ES-I3 (cell line): ENCODE measurements at regions not wholly inside any gene's neighbourhood (a gene's known extent, or its start where the extent isn't known, plus 50 kb on each side); places are given as distances from the start of the nearest gene placed in this dataset.

Source experiments
- H3K36me3 ChIP-seq: 2 replicates; pipeline ENCODE4 v1.6.1; 2013; ENCODE audit warnings: mild to moderate bottlenecking, low read length, control low read depth, moderate library complexity; ENCODE audit not compliant: insufficient read depth
- H3K4me1 ChIP-seq: 2 replicates; pipeline ENCODE4 v1.6.1; 2013; ENCODE audit warnings: mild to moderate bottlenecking, control low read depth, low read length; ENCODE audit not compliant: insufficient read depth
- H3K9ac ChIP-seq: 2 replicates; pipeline ENCODE4 v1.6.1; 2013; ENCODE audit warnings: low read depth, mild to moderate bottlenecking, low read length, moderate library complexity
- H3K9me3 ChIP-seq: 2 replicates; pipeline ENCODE4 v1.6.1; 2013; ENCODE audit warnings: mild to moderate bottlenecking, low read length, moderate library complexity; ENCODE audit not compliant: control insufficient read depth, insufficient read depth

- Histone ChIP-seq H3K4me1 (peaks cover 10% of the 10 kb centered on the region; the same call in 1 of the 2 replicates), H3K9me3 (no peaks in the 10 kb centered on the region), H3K9ac (no peak overlapping the region), H3K36me3 (no peaks in the 10 kb centered on the region)
These were observed 699.7 kb upstream of the ID4 start for GRCh38 chr6:19137505-19137904.

GRCh38 chr6:19142275-19142674 lies 694.9 kb upstream of the ID4 start:
- H3K36me3 ChIP-seq: no peaks in the 10 kb centered on the region
- no peak overlapping the region for H3K9ac ChIP-seq
- no peaks in the 10 kb centered on the region for H3K9me3 ChIP-seq

GRCh38 chr6:19150307-19150706 lies 686.9 kb upstream of the ID4 start:
- no peaks in the 10 kb centered on the region for H3K9me3 ChIP-seq
- no peaks in the 10 kb centered on the region for H3K36me3 ChIP-seq
- H3K9ac ChIP-seq: no peak overlapping the region
- H3K4me1 ChIP-seq: no peaks in the 10 kb centered on the region

More at GRCh38 chr6:19142275-19142674, 694.9 kb upstream of the ID4 start:
- H3K4me1 ChIP-seq: peaks cover 7% of the 10 kb centered on the region; the same call in 1 of the 2 replicates

GRCh38 chr6:19153270-19153980 lies 683.7 kb upstream of the ID4 start:
- Histone ChIP-seq H3K9ac (no peak overlapping the region), H3K36me3 (no peaks in the 10 kb centered on the region), H3K9me3 (no peaks in the 10 kb centered on the region), H3K4me1 (no peaks in the 10 kb centered on the region)

GRCh38 chr6:19153981-19154295 lies 683.2 kb upstream of the ID4 start:
- H3K4me1 ChIP-seq: no peaks in the 10 kb centered on the region
- H3K9ac ChIP-seq: no peak overlapping the region
- H3K9me3 ChIP-seq: no peaks in the 10 kb centered on the region
- H3K36me3 ChIP-seq: no peaks in the 10 kb centered on the region

- no peaks in the 10 kb centered on the region for H3K9me3 ChIP-seq
- H3K4me1 ChIP-seq: no peaks in the 10 kb centered on the region
- no peak overlapping the region for H3K9ac ChIP-seq
- H3K36me3 ChIP-seq: no peaks in the 10 kb centered on the region
These were observed 680.7 kb upstream of the ID4 start for GRCh38 chr6:19156443-19156842.

- H3K4me1 ChIP-seq: no peaks in the 10 kb centered on the region
- H3K9ac ChIP-seq: no peak overlapping the region
- H3K36me3 ChIP-seq: no peaks in the 10 kb centered on the region
- H3K9me3 ChIP-seq: no peaks in the 10 kb centered on the region
These were observed 679.7 kb upstream of the ID4 start for GRCh38 chr6:19157486-19157885.

- Histone ChIP-seq H3K9me3 (no peaks in the 10 kb centered on the region), H3K9ac (no peak overlapping the region), H3K4me1 (no peaks in the 10 kb centered on the region)
These were observed 678.6 kb upstream of the ID4 start for GRCh38 chr6:19158586-19158985.

GRCh38 chr6:19159089-19159488 lies 678.1 kb upstream of the ID4 start:
- Histone ChIP-seq H3K4me1 (no peaks in the 10 kb centered on the region), H3K36me3 (no peaks in the 10 kb centered on the region), H3K9me3 (no peaks in the 10 kb centered on the region), H3K9ac (no peak overlapping the region)

More at GRCh38 chr6:19158586-19158985, 678.6 kb upstream of the ID4 start:
- no peaks in the 10 kb centered on the region for H3K36me3 ChIP-seq

- no peaks in the 10 kb centered on the region for H3K36me3 ChIP-seq
- no peaks in the 10 kb centered on the region for H3K4me1 ChIP-seq
- no peaks in the 10 kb centered on the region for H3K9me3 ChIP-seq
- H3K9ac ChIP-seq: no peak overlapping the region
These were observed 677.6 kb upstream of the ID4 start for GRCh38 chr6:19159561-19159960.

GRCh38 chr6:19160081-19160730 lies 677.0 kb upstream of the ID4 start:
- Histone ChIP-seq H3K9me3 (no peaks in the 10 kb centered on the region), H3K36me3 (no peaks in the 10 kb centered on the region), H3K4me1 (no peaks in the 10 kb centered on the region), H3K9ac (no peak overlapping the region)

GRCh38 chr6:19167251-19167650 lies 669.9 kb upstream of the ID4 start:
- no peaks in the 10 kb centered on the region; the same call in 1 of the 2 replicates for H3K4me1 ChIP-seq
- no peaks in the 10 kb centered on the region for H3K9me3 ChIP-seq
- H3K36me3 ChIP-seq: no peaks in the 10 kb centered on the region
- no peak overlapping the region for H3K9ac ChIP-seq

GRCh38 chr6:19169366-19169765 lies 667.8 kb upstream of the ID4 start:
- H3K36me3 ChIP-seq: no peaks in the 10 kb centered on the region

GRCh38 chr6:19175023-19175422 lies 662.1 kb upstream of the ID4 start:
- Histone ChIP-seq H3K36me3 (no peaks in the 10 kb centered on the region), H3K9me3 (no peaks in the 10 kb centered on the region), H3K4me1 (no peaks in the 10 kb centered on the region), H3K9ac (no peak overlapping the region)

More at GRCh38 chr6:19169366-19169765, 667.8 kb upstream of the ID4 start:
- H3K4me1 ChIP-seq: no peaks in the 10 kb centered on the region; the same call in 1 of the 2 replicates
- H3K9me3 ChIP-seq: no peaks in the 10 kb centered on the region
- H3K9ac ChIP-seq: no peak overlapping the region

GRCh38 chr6:19180348-19181072 lies 656.7 kb upstream of the ID4 start:
- Histone ChIP-seq H3K9me3 (no peaks in the 10 kb centered on the region; the same call in 1 of the 2 replicates), H3K36me3 (no peaks in the 10 kb centered on the region), H3K9ac (no peak overlapping the region), H3K4me1 (no peaks in the 10 kb centered on the region)
